OCI-LY1 (cell line): ENCODE measurements at regions not wholly inside any gene's neighbourhood (a gene's known extent, or its start where the extent isn't known, plus 50 kb on each side); places are given as distances from the start of the nearest gene placed in this dataset.

Experiments
- EZH2 ChIP-seq: fragments of 200-600 bp; sonication (generic), shearing (Covaris generic); IDR thresholded peaks from 2 replicates; pipeline ENCODE4 v1.8.0; 2017; ENCODE audit warnings: borderline replicate concordance, mixed run types, mild to moderate bottlenecking, antibody characterized with exemption, low read length, moderate library complexity, mixed read lengths
- TF ChIP-seq, protein P1 (sequence below): fragments of 200-600 bp; sonication (generic), shearing (Covaris generic); IDR thresholded peaks from 2 replicates; pipeline ENCODE4 v1.5.1; 2017; ENCODE audit warnings: mild to moderate bottlenecking, antibody characterized with exemption, low read length, moderate library complexity, mixed read lengths

DNA sequence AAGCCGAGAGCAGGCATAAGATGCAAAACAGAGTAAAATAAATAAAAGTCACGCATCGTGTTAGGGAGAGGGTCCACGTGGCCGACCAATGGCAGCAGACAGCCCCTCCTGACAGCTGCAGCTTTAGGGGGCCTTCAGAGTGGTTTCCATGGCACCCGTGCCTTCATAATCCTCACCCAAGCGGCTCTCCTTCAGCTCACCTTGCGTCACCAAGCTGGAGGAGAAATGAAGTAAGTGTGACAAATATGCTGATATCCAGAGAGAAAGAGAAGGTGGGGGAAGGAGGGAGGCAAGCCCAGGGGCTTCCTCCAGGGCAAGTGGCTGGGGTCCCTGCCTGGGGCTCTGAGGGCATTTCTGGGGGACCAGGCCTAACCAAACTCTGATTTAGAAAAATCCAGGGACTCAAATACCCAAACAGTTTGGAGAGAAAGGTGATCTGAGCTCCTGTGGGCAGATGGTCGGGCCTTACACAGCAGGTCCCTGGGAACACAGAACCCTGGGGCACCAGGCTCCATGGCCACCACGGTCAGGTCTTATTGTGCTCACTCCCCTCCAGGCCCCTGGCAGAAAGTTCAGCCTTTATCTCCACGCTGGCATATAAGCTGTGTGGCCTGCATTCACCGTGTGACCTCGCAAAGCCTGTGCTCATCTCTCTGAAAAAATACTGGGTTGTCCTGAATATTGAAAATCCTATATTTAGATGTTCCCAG, 80.7 kb upstream of the TNRC6C start:
- TF ChIP-seq, protein P1, sequence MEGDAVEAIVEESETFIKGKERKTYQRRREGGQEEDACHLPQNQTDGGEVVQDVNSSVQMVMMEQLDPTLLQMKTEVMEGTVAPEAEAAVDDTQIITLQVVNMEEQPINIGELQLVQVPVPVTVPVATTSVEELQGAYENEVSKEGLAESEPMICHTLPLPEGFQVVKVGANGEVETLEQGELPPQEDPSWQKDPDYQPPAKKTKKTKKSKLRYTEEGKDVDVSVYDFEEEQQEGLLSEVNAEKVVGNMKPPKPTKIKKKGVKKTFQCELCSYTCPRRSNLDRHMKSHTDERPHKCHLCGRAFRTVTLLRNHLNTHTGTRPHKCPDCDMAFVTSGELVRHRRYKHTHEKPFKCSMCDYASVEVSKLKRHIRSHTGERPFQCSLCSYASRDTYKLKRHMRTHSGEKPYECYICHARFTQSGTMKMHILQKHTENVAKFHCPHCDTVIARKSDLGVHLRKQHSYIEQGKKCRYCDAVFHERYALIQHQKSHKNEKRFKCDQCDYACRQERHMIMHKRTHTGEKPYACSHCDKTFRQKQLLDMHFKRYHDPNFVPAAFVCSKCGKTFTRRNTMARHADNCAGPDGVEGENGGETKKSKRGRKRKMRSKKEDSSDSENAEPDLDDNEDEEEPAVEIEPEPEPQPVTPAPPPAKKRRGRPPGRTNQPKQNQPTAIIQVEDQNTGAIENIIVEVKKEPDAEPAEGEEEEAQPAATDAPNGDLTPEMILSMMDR: no peak
- no peak for TF ChIP-seq EZH2
